ENCODE measurements at regions not wholly inside any gene's neighbourhood (a gene's known extent, or its start where the extent isn't known, plus 50 kb on each side); places are given as distances from the start of the nearest gene placed in this dataset.

DNA sequence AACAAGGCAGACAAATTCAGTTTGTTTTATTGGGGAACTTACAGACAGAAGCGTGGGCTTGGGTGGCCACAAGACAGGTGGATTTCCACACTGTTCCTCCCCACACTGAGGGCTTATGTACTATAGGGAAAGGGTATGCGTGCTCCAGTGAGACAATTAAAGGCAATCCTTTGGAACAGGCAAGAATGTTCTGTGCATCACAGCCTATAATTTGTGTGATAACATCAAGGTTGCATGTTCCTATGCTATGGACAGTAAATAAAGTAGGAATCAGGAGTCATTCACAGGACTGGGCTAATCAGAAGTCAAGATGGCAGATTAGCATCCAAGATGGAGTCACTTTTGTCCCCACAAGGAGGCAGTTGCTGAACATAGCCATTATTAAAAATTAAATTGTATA lies 84.6 kb upstream of the TRIM2 start:
- intact Hi-C loops (cut with DNase I; ENCODE audit: low total_unique reads) (no loop called here), in situ Hi-C loops (cut with MboI; ENCODE audit: low sequenced_read_pairs in 4 of 4) (no loop called here)
- H3K27ac ChIP-seq = no peak overlapping the region
- H3K4me1 ChIP-seq = peaks cover 13 to 16% of the 10 kb centered on the region in 2 donors
- ATAC-seq (no peak), DNase-seq (no peak)
- no peaks in the 10 kb centered on the region for H3K36me3 ChIP-seq
- H3K9me3 ChIP-seq = no peaks in the 10 kb centered on the region
- H3K4me3 ChIP-seq = no peak overlapping the region
- no peak for TF ChIP-seq POLR2A (IDR thresholded peaks at IDR 0.05)
- TF ChIP-seq, protein P1, sequence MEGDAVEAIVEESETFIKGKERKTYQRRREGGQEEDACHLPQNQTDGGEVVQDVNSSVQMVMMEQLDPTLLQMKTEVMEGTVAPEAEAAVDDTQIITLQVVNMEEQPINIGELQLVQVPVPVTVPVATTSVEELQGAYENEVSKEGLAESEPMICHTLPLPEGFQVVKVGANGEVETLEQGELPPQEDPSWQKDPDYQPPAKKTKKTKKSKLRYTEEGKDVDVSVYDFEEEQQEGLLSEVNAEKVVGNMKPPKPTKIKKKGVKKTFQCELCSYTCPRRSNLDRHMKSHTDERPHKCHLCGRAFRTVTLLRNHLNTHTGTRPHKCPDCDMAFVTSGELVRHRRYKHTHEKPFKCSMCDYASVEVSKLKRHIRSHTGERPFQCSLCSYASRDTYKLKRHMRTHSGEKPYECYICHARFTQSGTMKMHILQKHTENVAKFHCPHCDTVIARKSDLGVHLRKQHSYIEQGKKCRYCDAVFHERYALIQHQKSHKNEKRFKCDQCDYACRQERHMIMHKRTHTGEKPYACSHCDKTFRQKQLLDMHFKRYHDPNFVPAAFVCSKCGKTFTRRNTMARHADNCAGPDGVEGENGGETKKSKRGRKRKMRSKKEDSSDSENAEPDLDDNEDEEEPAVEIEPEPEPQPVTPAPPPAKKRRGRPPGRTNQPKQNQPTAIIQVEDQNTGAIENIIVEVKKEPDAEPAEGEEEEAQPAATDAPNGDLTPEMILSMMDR (IDR thresholded peaks at IDR 0.05 in 4 of 5, conservative IDR thresholded peaks at IDR 0.05 in 1 of 5) = no peak
- H3K27me3 ChIP-seq = no peaks in the 10 kb centered on the region

DNA sequence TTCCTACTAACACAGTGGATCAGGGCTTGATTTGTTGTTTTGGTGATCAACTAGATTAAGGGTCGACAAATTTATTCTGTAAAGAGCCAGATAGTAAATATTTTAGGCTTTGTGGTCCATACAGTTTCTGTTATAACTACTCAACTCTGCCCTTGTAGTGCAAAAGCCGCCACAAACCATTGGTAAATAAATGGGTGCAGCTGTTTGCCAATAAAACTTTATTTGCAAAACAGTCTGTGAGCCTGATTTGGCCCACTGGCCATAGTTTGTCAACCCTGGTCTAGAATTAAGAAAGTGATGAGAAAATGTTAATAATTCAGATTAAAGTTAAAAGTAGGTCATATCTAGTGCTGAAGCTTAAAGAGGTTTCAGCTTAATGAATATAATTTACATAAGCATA lies 84.0 kb upstream of the TRIM2 start:
- intact Hi-C loops (cut with DNase I; ENCODE audit: low total_unique reads) (no loop called here), in situ Hi-C loops (cut with MboI; ENCODE audit: low sequenced_read_pairs in 4 of 4) (no loop called here)
- DNase-seq = no peak
- TF ChIP-seq, protein P1 (IDR thresholded peaks at IDR 0.05 in 4 of 5, conservative IDR thresholded peaks at IDR 0.05 in 1 of 5) = no peak
- no peaks in the 10 kb centered on the region for H3K36me3 ChIP-seq
- no peaks in the 10 kb centered on the region for H3K9me3 ChIP-seq
- H3K4me3 ChIP-seq = no peak overlapping the region
- peaks cover 12 to 14% of the 10 kb centered on the region in 2 donors for H3K4me1 ChIP-seq
- H3K27me3 ChIP-seq = no peaks in the 10 kb centered on the region
- ATAC-seq = no peak
- no peak overlapping the region for H3K27ac ChIP-seq

DNA sequence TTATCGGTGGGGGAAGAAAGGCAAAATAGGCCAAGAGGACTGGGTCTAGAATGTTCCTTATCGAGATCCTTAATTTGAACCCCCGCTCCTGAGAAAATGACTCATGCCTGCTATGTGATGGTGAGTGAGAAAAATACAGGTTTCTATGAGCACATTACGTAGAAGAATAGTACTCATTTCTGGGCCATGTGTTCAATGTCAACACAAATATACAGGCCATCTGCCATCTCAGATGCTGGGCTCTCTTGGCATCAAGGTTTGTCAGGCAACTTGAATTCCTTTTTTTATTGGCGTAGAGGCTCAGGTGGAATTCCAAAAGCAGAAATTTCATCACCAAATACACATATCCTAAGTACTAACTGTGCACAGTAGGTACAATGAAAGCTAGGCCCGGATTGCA lies 81.4 kb upstream of the TRIM2 start:
- in situ Hi-C loops (cut with MboI; ENCODE audit: low sequenced_read_pairs in 4 of 4) (no loop called here), intact Hi-C loops (cut with DNase I; ENCODE audit: low total_unique reads) (no loop called here)
- H3K27me3 ChIP-seq = no peaks in the 10 kb centered on the region
- peaks cover 2 to 4% of the 10 kb centered on the region in 2 donors for H3K4me1 ChIP-seq
- no peaks in the 10 kb centered on the region for H3K9me3 ChIP-seq
- ATAC-seq = no peak
- no peaks in the 10 kb centered on the region for H3K36me3 ChIP-seq
- no peak for DNase-seq
- H3K4me3 ChIP-seq = no peak overlapping the region
- H3K27ac ChIP-seq = no peak overlapping the region
- TF ChIP-seq POLR2A (IDR thresholded peaks at IDR 0.05) = no peak
- TF ChIP-seq, protein P1 (IDR thresholded peaks at IDR 0.05 in 4 of 5, conservative IDR thresholded peaks at IDR 0.05 in 1 of 5) = no peak

DNA sequence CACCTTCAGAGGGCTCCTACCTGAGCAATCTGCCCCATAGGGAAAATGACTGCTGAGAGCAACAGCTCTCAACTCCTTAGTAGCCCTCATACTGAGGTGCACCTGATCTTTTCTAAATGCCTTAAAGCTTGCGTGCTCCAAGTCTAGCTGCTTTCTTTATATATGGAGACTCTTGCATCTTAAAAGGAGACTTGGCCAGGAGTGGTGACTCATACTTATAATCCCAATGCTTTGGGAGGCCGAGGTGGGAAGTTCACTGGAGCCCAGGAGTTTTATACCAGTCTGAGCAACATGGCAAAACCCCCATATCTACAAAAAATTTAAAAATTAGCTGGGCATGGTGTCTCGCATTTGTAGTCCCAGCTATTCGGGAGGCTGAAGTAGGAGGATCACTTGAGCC lies 78.1 kb upstream of the TRIM2 start:
- Histone ChIP-seq H3K9me3 (no peaks in the 10 kb centered on the region), H3K4me3 (no peak overlapping the region), H3K36me3 (no peaks in the 10 kb centered on the region), H3K27me3 (no peaks in the 10 kb centered on the region), H3K27ac (no peak overlapping the region), H3K4me1 (peaks cover 2 to 4% of the 10 kb centered on the region in 2 donors)
- ATAC-seq (no peak), DNase-seq (no peak)
- in situ Hi-C loops (cut with MboI; ENCODE audit: low sequenced_read_pairs in 4 of 4) = loop anchor here in 2 of 4 donors (5.0 to 25.0 kb wide), 3 partner anchors 34 to 511 kb away; no protein-coding TSS in a partner anchor
- no peak for TF ChIP-seq POLR2A (IDR thresholded peaks at IDR 0.05)
- TF ChIP-seq, protein P1 (IDR thresholded peaks at IDR 0.05 in 4 of 5, conservative IDR thresholded peaks at IDR 0.05 in 1 of 5) = no peak
- intact Hi-C loops (cut with DNase I; ENCODE audit: low total_unique reads) = no loop called here

Measured in gastrocnemius medialis (tissue), 4 donors.